ENCODE measurements at regions not wholly inside any gene's neighbourhood (a gene's known extent, or its start where the extent isn't known, plus 50 kb on each side); places are given as distances from the start of the nearest gene placed in this dataset.

GRCh38 chr11:70002433-70002832 lies 75.7 kb upstream of the ANO1 start:
- TF ChIP-seq, protein P1, sequence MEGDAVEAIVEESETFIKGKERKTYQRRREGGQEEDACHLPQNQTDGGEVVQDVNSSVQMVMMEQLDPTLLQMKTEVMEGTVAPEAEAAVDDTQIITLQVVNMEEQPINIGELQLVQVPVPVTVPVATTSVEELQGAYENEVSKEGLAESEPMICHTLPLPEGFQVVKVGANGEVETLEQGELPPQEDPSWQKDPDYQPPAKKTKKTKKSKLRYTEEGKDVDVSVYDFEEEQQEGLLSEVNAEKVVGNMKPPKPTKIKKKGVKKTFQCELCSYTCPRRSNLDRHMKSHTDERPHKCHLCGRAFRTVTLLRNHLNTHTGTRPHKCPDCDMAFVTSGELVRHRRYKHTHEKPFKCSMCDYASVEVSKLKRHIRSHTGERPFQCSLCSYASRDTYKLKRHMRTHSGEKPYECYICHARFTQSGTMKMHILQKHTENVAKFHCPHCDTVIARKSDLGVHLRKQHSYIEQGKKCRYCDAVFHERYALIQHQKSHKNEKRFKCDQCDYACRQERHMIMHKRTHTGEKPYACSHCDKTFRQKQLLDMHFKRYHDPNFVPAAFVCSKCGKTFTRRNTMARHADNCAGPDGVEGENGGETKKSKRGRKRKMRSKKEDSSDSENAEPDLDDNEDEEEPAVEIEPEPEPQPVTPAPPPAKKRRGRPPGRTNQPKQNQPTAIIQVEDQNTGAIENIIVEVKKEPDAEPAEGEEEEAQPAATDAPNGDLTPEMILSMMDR (IDR thresholded peaks at IDR 0.05; ENCODE audit: insufficient read depth, low read length, poor library complexity, severe bottlenecking): no peak
- no peak for TF ChIP-seq EZH2phosphoT487 (conservative IDR thresholded peaks at IDR 0.05; ENCODE audit: low read length)
